Epithelial cell of prostate (primary cell): ENCODE measurements at regions not wholly inside any gene's neighbourhood (a gene's known extent, or its start where the extent isn't known, plus 50 kb on each side); places are given as distances from the start of the nearest gene placed in this dataset.
"Not testable (repeated sequence)": the region's sequence is repeated elsewhere in the genome, so short reads cannot be mapped to it uniquely, and the experiment has no call there.

Experiments
- DNase-seq: peaks from one replicate; pipeline ENCODE4 v3.0.0-alpha.2; 2011; ENCODE audit warnings: low read depth, low spot score
- H3K27ac ChIP-seq: fragments of 450-650 bp; 2 replicates; pipeline ENCODE4 v1.5.1; 2017; ENCODE audit warnings: mild to moderate bottlenecking

- H3K27ac ChIP-seq, result not testable (repeated sequence)
Observed at GRCh38 chr4:9110700-9111099, 59.5 kb upstream of the FAM90A26 start.

GRCh38 chr4:9103148-9103524 lies 67.1 kb upstream of the FAM90A26 start:
- not testable (repeated sequence) for H3K27ac ChIP-seq

More at GRCh38 chr4:9110700-9111099, 59.5 kb upstream of the FAM90A26 start:
- DNase-seq, result not testable (repeated sequence)

DNA sequence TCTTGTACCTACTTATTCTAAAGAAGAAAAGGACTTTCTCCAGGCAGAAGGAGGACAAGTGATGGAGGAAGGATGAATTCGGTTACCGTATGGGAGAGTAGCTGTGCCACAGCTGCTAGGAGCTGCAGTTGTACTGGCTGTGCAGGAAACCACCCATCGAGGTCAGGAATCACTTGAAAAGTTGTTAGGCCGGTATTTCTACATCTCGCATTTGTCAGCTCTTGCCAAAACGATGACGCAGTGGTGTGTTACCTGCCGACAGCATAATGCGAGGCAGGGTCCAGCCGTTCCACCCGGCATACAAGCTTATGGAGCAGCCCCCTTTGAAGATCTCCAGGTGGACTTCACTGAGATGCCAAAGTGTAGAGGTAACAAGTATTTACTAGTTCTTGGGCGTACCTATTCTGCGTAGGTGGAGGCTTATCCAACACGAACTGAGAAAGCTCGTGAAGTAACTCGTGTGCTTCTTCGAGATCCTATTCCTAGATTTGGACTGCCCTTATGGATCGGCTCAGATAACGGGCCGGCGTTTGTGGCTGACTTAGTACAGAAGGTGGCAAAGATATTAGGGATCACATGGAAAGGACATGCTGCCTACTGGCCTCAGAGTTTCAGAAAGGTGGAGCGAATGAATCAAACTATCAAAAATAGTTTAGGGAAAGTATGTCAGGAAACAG lies 67.6 kb upstream of the FAM90A26 start:
- H3K27ac ChIP-seq, result not testable (repeated sequence)
- peak; percentile 45 for DNase-seq

More at GRCh38 chr4:9103148-9103524, 67.1 kb upstream of the FAM90A26 start:
- DNase-seq, result not testable (repeated sequence)

DNA sequence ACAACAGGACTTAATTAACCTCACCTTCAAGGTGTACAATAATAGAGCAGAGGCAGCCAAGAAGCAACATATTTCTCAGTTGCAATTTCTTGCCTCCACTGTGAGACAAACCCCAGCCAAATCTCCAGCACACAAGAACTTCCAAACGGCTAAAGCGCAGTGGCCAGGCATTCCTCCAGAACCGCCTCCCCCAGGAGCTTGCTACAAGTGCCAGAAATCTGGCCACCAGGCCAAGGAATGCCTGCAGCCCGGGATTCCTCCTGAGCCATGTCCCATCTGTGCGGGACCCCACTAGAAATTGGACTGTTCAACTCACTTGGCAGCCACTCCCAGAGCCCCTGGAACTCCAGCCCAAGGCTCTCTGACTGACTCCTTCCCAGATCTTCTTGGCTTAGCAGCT lies 73.9 kb upstream of the FAM90A26 start:
- not testable (repeated sequence) for H3K27ac ChIP-seq, DNase-seq

DNA sequence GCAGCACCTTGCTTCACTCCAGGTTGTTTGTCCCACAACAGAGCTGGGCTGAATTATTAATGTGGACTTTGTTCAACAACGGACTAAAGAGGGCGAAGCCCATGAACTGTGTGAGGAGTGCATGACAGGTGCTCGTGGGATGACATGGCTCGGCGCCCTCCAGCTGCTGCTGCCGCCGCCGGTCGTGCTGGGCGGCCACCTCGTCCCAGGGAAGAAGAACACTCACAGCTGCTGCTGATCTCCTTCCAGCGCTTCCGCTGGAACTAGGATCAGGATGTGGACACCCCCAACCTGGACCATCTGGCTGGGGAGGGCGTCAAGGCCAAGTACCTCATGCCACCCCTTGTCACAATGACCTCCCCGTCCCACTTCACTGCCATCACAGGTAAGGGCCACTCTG lies 91.4 kb upstream of the FAM90A26 start:
- H3K27ac ChIP-seq, DNase-seq: not testable (repeated sequence)

DNA sequence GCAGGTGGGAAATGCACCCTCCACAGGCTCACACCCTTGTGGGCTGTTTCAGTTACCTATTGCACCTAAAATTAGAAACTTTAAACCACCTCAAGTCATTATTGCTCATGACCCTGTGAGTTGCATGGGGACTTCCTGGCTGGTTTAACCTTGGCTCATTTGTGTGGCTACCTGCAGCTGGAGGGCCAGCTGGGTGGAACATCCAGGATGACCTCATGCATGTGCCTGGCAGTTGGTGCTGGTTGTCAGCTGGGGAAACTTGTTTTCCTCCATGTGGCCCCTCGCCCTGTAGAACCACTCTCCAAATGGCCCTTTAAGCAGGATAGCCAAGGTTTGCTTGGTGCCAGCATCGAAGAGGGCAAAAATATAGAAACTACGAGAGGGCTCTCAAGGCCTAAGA lies 93.2 kb upstream of the FAM90A26 start:
- not testable (repeated sequence) for H3K27ac ChIP-seq, DNase-seq

- DNase-seq, H3K27ac ChIP-seq: not testable (repeated sequence)
Observed at GRCh38 chr4:9076486-9076885, 93.7 kb upstream of the FAM90A26 start.

- H3K27ac ChIP-seq, DNase-seq: not testable (repeated sequence)
Observed at GRCh38 chr4:9073371-9073770, 96.8 kb upstream of the FAM90A26 start.

DNA sequence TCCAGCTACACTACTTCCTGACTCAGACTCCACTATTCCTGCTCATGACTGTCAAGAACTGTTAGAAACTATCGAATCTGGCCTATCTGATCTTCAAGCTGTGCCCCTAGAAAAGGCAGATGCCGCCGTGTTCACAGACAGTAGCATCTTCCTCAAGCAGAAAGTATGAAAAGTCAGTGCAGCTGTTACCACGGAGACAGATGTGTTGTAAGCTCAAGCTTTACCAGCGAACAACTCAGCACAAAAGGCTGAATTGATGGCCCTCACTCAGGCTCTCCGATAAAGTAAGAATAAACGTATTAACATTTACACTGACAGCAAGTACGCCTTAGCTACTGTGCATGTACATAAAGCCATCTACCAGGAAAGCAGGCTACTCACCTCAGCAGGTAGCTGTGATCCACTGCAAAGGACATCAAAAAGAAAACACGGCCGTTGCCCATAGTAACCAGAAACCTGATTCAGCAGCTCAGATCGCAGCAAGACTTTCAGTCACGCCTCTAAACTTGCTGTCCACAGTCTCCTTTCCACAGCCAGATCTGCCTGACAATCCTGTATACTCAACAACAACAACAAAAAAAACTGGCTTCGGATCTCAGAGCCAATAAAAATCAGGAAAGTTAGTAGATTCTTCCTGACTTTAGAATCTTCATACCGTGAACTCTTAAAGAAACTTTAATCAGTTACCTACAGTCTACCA lies 97.5 kb upstream of the FAM90A26 start:
- not testable (repeated sequence) for DNase-seq

DNA sequence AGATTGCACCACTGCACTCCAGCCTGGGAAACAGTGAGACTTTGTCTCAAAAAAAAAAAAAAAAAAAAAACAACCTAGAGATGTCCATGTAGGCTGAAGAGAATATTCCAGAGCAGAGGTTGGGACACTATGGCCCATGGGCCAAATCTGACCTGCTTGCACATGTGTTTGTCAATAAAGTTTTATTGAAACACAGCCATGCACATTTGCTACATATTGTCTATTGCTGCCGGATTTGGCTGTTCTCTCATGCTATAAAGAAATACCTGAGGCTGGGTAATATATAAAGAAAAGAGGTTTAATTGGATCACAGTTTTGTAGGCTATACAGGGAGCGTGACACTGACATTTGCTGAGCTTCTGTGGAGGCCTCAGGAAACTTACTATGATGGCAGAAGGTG lies 102.3 kb upstream of the FAM90A26 start:
- H3K27ac ChIP-seq, result not testable (repeated sequence)

More for the DNA sequence above, 97.5 kb upstream of the FAM90A26 start:
- H3K27ac ChIP-seq, result not testable (repeated sequence)

DNA sequence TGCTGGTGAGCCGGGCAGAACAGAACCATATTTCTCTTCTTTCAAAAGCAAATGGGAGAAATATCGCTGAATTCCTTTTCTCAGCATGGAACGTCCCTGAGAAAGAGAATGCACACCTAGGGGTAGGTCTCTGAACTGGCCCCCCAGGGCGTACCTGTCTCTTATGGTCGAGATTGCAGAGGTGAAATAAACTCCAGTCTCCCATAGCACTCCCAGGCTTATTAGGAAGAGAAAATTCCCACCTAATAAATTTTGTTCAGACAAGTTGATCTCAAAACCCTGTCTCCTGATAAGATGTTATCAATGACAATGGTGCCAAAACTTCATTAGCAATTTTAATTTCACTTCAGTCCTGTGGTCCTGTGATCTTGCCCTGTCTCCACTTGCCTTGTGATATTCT lies 106.6 kb upstream of the FAM90A26 start:
- DNase-seq, H3K27ac ChIP-seq: not testable (repeated sequence)

More for the DNA sequence above, 102.3 kb upstream of the FAM90A26 start:
- not testable (repeated sequence) for DNase-seq

GRCh38 chr4:9024866-9025265 lies 145.3 kb upstream of the FAM90A26 start:
- not testable (repeated sequence) for H3K27ac ChIP-seq, DNase-seq

DNA sequence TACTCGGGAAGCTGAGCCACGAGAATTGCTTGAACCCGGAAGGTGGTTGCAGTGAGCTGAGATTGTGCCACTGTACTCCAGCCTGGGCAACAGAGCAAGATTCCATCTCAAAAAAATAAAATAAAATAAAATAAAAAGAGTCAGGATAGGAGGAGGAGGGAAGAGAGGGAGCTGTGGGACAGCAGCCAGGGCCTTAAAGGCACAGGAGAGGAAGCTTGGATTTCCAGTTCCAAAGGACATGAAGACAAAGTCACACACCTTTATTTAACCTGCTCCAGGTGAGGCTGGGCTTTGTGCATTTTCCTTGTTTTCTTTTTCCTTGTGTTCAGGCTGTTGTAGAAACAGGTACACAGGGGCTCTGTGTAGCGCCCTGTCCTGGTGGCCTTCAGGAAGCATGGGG lies 138.2 kb upstream of the HMX1 start:
- not testable (repeated sequence) for H3K27ac ChIP-seq, DNase-seq

- DNase-seq, H3K27ac ChIP-seq: not testable (repeated sequence)
Observed at GRCh38 chr4:9008407-9008806, 136.8 kb upstream of the HMX1 start.

DNA sequence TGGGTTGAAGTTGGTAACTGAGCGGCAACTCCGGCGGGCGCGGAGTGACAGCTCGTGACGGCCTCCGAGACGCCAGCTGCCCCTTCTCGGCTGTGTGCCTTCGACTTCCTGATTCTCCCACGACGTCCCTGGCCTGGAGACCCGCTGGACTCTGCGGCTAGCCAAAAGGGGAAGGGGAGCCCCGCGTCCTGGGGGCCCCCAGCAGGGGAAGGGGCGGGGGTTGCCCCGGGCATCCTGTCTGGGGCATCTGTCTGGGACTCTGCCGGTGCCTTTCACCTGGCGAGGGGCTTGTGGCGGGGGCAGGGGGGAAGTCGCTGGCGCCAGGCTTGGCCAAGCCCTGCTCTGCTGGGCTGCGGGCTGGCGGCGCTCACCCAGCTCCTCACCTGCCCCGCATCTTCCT lies 129.5 kb upstream of the HMX1 start:
- H3K27ac ChIP-seq, DNase-seq: not testable (repeated sequence)

GRCh38 chr4:9000505-9001001 lies 128.9 kb upstream of the HMX1 start:
- not testable (repeated sequence) for DNase-seq, H3K27ac ChIP-seq

DNA sequence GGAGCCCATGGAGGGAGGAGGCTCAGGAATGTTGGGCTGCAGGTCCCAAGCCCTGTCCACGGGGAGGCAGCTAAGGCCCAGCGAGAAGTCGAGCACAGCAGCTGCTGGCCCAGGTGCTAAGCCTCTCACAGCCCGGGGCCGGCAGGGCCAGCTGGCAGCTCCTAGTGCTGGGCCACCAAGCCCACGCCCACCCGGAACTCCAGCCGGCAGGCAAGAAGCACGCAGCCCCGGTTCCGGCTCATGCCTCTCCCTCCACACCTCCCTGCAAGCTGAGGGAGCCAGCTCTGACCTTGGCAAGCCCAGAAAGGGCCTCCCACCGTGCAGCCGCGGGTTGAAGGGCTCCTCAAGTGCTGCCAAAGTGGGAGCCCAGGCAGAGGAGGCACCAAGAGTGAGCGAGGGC lies 121.3 kb upstream of the HMX1 start:
- H3K27ac ChIP-seq, DNase-seq: not testable (repeated sequence)

- DNase-seq, H3K27ac ChIP-seq: not testable (repeated sequence)
Observed at GRCh38 chr4:8991449-8991848, 119.8 kb upstream of the HMX1 start.

DNA sequence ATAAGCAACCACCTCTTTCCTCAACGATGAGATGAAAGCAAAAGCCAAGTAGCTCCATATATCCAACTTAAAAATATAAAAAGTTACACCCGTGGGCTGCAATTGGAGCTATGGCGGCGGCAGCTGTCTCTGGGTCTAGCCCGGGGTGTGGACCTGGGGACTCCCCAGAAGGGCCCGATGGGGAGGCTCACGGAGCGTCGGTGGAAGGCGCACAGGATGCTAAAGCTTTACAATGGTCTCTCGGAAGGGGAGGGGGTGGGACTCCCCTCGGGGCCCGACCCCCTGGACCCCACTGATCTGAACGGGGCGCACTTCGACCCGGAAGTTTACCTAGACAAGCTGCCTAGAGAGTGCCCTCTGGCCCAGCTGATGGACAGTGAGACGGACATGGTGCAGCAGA lies 118.7 kb upstream of the HMX1 start:
- DNase-seq, H3K27ac ChIP-seq: not testable (repeated sequence)

- DNase-seq, H3K27ac ChIP-seq: not testable (repeated sequence)
Observed at GRCh38 chr4:8985786-8986185, 114.1 kb upstream of the HMX1 start.

DNA sequence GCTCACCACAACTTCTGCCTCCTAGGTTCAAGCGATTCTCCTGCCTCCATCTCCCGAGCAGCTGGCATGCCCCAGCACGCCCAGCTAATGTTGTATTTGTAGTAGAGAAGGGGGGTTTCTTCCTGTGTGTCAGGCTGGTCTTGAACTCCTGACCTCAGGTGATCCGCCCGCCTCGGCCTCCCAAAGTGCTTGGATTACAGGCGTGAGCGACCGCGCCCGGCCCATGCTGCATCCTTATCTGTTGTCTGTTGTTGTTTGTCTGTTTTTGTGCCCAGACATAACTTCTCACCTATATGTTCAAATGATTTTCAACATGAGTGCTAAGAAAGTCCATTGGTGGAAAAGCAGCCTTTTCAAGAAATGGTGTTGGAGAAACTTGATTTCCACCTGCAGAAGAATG lies 113.0 kb upstream of the HMX1 start:
- not testable (repeated sequence) for H3K27ac ChIP-seq, DNase-seq
